Aorta (tissue), 5 donors: ENCODE measurements at regions not wholly inside any gene's neighbourhood (a gene's known extent, or its start where the extent isn't known, plus 50 kb on each side); places are given as distances from the start of the nearest gene placed in this dataset.
A peak's percentile ranks its signal among the peaks of the same experiment; 100 is the strongest.

Source experiments
- ATAC-seq: fragments of 200-7000 bp; cut with Tn5 transposase; one replicate; pipeline ENCODE4 v1.9.1; 2022; ENCODE audit warnings: moderate library complexity; ENCODE audit not compliant: low FRiP score
- DNase-seq, 2 donors: peaks; one replicate each; pipeline ENCODE4 v3.0.0-alpha.2; 2020
- H3K27ac ChIP-seq, 2 donors: one replicate each; pipeline ENCODE4 v1.5.1; 2013; ENCODE audit warnings: low read length in 2 of 2, mild to moderate bottlenecking in 2 of 2, moderate library complexity in 2 of 2, control low read depth in 1 of 2, inconsistent platforms in 1 of 2, low read depth in 1 of 2
- H3K27me3 ChIP-seq, 2 donors: one replicate each; pipeline ENCODE4 v1.6.1; 2013; ENCODE audit warnings: control low read depth in 1 of 2, low read length in 1 of 2, mild to moderate bottlenecking in 1 of 2, moderate library complexity in 1 of 2; ENCODE audit not compliant: insufficient read depth in 2 of 2, control insufficient read depth in 1 of 2
- H3K36me3 ChIP-seq, 2 donors: one replicate each; pipeline ENCODE4 v1.6.1; 2013; ENCODE audit warnings: control low read depth in 1 of 2, low read length in 1 of 2, mild to moderate bottlenecking in 1 of 2; ENCODE audit not compliant: insufficient read depth in 2 of 2, control insufficient read depth in 1 of 2
- H3K4me1 ChIP-seq, 2 donors: one replicate each; pipeline ENCODE4 v1.6.1; 2013; ENCODE audit warnings: low read length in 2 of 2, control low read depth in 1 of 2, mild to moderate bottlenecking in 1 of 2, moderate library complexity in 1 of 2; ENCODE audit not compliant: insufficient read depth in 2 of 2, control insufficient read depth in 1 of 2
- H3K4me3 ChIP-seq, 2 donors: one replicate each; pipeline ENCODE4 v1.5.1; 2013; ENCODE audit warnings: low read length in 2 of 2, control low read depth in 1 of 2, mild to moderate bottlenecking in 1 of 2
- H3K9me3 ChIP-seq: one replicate; pipeline ENCODE4 v1.6.1; 2013; ENCODE audit warnings: mild to moderate bottlenecking, low read length; ENCODE audit not compliant: control insufficient read depth
- WGBS, 2 donors: extraction: QIAGEN DNeasy Blood & Tissue Kit; methylation state at CpG; one replicate each; pipeline ENCODE4 v1.1.7; 2013; 5-methylcytosine and 5-hydroxymethylcytosine counted together
- intact Hi-C, 2 donors: fragments of 100-400 bp; cut with DNase I; formaldehyde crosslinking; loops; one replicate each; pipeline versions ENCODE4 v1.14.2 to v1.15.0; 2022
- donor health status: healthy with polysubstance abuse.
- donor health status: Bipolar disorder and iron deficiency.
- donor health status: DM: no; HTN: no; CAD: no.
- donor health status: DM: no; HTN: no; CAD: no.
- donor health status: DM: yes; HTN: yes; CAD: no.

- no peaks in the 10 kb centered on the region for H3K9me3 ChIP-seq
- peak; percentile 87 for ATAC-seq
- no peaks in the 10 kb centered on the region for H3K4me1 ChIP-seq
- no peaks in the 10 kb centered on the region for H3K27me3 ChIP-seq
- H3K36me3 ChIP-seq: no peaks in the 10 kb centered on the region
- intact Hi-C loops: loop anchor here (1.0 to 5.0 kb wide), 6 partner anchors 497 to 957 kb away; no protein-coding TSS in a partner anchor
- no peak overlapping the region for H3K27ac ChIP-seq
- 17 to 20% methylated on average over 8 of the region's 8 CpGs for WGBS, 2 donors
- H3K4me3 ChIP-seq: no peak overlapping the region
- DNase-seq: peak; percentile 81 to 85
Measured at GRCh38 chr5:158174918-158175851, 316.2 kb upstream of the CLINT1 start.

DNA sequence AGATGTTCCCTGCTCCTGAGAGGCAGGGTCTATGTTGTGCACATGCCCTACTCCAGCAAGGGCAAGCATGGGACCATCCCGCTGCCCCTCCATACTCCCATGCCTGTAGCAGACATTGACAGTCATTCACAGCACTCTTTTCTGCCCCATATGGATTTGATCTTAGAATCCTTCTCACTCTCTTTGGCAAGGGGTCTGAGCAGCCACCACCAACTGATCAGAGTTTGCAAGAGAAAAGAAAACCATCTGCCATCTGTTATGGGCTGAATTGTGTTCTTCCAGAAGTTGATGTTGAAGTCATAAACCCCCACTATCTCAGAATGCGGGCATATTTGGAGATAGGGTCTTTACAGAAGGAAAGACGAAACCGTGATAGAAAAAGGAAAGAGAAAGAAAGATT is 315.1 kb upstream of the CLINT1 start:
- DNase-seq (no peak), ATAC-seq (no peak)
- intact Hi-C loops: loop anchor here (2.0 to 5.0 kb wide), 3 partner anchors 498 to 935 kb away; no protein-coding TSS in a partner anchor
- no peaks in the 10 kb centered on the region for H3K27me3 ChIP-seq
- H3K4me1 ChIP-seq: no peaks in the 10 kb centered on the region
- H3K27ac ChIP-seq: no peak overlapping the region
- H3K9me3 ChIP-seq: no peaks in the 10 kb centered on the region
- WGBS, 2 donors: 76 to 95% methylated on average over 4 of the region's 4 CpGs
- H3K36me3 ChIP-seq: no peaks in the 10 kb centered on the region
- H3K4me3 ChIP-seq: no peak overlapping the region

DNA sequence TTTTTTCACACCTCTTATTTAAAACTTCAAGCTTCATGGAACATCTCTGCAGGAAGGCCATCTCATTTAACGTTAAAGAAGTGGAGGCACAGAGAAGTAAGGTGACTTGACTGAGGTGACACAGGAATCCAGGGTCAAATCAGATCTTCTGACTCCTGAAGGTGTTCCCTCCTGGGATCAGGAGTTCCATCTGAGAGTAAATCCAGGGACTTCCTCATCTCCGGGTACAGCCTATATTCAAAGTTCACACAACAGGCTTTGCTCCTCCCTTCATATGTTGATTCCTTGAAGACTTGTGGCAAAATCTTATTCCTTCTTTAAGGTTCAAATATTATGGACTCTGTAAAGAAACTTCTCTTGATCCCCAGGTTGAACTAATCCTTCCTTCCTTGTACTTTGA is 313.1 kb upstream of the CLINT1 start:
- Histone ChIP-seq H3K4me3 (no peak overlapping the region), H3K27ac (no peak overlapping the region), H3K9me3 (no peaks in the 10 kb centered on the region), H3K27me3 (no peaks in the 10 kb centered on the region), H3K4me1 (no peaks in the 10 kb centered on the region), H3K36me3 (no peaks in the 10 kb centered on the region)
- intact Hi-C loops: loop anchor here in 1 of 2 donors (5.0 kb wide), 1 partner anchor 500 kb away; no protein-coding TSS in a partner anchor
- ATAC-seq (no peak), DNase-seq (no peak)
- 92 to 94% methylated on average over 2 of the region's 2 CpGs for WGBS, 2 donors

DNA sequence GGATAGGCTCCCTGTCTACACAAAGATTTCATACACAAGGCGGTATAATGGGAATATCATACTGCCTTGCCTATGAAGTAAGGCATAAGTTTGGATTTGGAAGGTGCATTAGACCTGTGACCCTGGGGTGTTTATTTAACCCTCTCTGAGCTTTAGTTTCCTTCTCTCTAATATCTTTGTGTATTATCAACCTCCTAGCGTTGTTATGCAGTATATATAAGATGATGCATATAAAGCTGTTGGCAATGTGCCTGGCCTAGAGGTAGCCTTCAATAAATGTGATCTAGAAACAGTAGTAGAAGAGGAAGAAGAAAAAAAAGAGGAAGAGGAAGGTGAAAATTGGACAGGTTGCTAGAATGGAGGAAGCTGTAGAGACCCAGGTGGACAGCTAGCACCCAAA is 311.6 kb upstream of the CLINT1 start:
- H3K9me3 ChIP-seq: no peaks in the 10 kb centered on the region
- ATAC-seq (no peak), DNase-seq (no peak)
- H3K4me1 ChIP-seq: no peaks in the 10 kb centered on the region
- no peaks in the 10 kb centered on the region for H3K27me3 ChIP-seq
- no peak overlapping the region for H3K4me3 ChIP-seq
- no peaks in the 10 kb centered on the region for H3K36me3 ChIP-seq
- no peak overlapping the region for H3K27ac ChIP-seq
- 95 to 98% methylated on average over 2 of the region's 2 CpGs for WGBS, 2 donors
- intact Hi-C loops: loop anchor here in 1 of 2 donors (5.0 kb wide), 1 partner anchor 502 kb away; no protein-coding TSS in a partner anchor

DNA sequence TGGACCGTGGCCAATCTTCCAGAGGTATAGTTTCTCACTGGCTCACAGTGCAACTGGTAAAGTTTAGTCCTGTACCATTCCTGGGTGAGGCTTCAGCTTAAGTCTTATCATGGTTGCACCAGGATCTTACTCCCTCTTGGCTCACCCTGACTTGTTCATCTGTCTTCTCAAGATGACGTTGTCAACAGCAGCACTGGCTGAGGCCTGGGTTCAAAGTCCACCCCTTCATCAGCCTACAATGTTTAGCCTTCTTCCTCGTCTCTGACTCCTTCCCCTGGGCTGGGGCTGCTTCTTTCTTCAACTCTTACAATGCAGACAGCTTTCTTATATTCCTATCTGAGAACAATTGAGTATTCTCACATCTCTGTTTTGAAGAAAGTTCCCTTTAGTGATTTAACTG is 311.1 kb upstream of the CLINT1 start:
- H3K27me3 ChIP-seq: no peaks in the 10 kb centered on the region
- H3K4me1 ChIP-seq: no peaks in the 10 kb centered on the region
- H3K36me3 ChIP-seq: no peaks in the 10 kb centered on the region
- intact Hi-C loops: loop anchor here in 1 of 2 donors (5.0 kb wide), 1 partner anchor 502 kb away; no protein-coding TSS in a partner anchor
- no peak overlapping the region for H3K27ac ChIP-seq
- 74 to 77% methylated on average over 3 of the region's 3 CpGs for WGBS, 2 donors
- DNase-seq (no peak), ATAC-seq (no peak)
- H3K4me3 ChIP-seq: no peak overlapping the region
- no peaks in the 10 kb centered on the region for H3K9me3 ChIP-seq

DNA sequence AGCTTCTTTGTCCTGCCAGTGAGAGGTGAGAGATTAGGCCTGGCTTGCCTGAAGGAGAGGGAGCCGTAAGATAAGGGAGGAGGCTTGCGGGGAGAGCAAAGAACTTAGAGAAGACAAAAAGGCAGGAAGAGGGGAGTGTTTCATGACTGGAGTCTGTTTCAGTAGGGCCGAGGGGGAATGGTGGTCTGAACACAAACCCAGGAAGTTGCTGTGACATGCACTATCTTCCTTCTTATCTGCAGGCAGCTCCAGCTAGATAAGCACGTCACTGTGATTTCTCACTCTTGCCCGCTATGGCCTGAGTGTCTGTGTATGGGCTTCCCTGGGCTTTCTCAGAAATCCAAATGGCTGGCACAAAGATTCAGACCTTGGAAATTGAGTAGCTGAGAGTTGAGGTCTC is 307.5 kb upstream of the CLINT1 start:
- Histone ChIP-seq H3K27me3 (no peaks in the 10 kb centered on the region), H3K4me3 (no peak overlapping the region), H3K4me1 (no peaks in the 10 kb centered on the region), H3K27ac (no peak overlapping the region), H3K36me3 (no peaks in the 10 kb centered on the region), H3K9me3 (no peaks in the 10 kb centered on the region)
- intact Hi-C loops: no loop called here
- no peak for DNase-seq
- WGBS, 2 donors: 86 to 91% methylated on average over 5 of the region's 5 CpGs
- ATAC-seq: no peak

GRCh38 chr5:158165647-158166046 is 306.7 kb upstream of the CLINT1 start:
- no peak overlapping the region for H3K4me3 ChIP-seq
- no peaks in the 10 kb centered on the region for H3K4me1 ChIP-seq
- no peaks in the 10 kb centered on the region for H3K36me3 ChIP-seq
- no peaks in the 10 kb centered on the region for H3K9me3 ChIP-seq
- DNase-seq (no peak), ATAC-seq (no peak)
- no peaks in the 10 kb centered on the region for H3K27me3 ChIP-seq
- H3K27ac ChIP-seq: no peak overlapping the region
- intact Hi-C loops: no loop called here

GRCh38 chr5:158164296-158165047 is 305.5 kb upstream of the CLINT1 start:
- no peak overlapping the region for H3K4me3 ChIP-seq
- ATAC-seq: no peak
- no peaks in the 10 kb centered on the region for H3K36me3 ChIP-seq
- no peaks in the 10 kb centered on the region for H3K4me1 ChIP-seq
- 81% methylated on average over 4 of the region's 4 CpGs for WGBS, 2 donors
- no peaks in the 10 kb centered on the region for H3K9me3 ChIP-seq
- H3K27ac ChIP-seq: no peak overlapping the region
- intact Hi-C loops: no loop called here
- no peak for DNase-seq
- H3K27me3 ChIP-seq: no peaks in the 10 kb centered on the region
